GM12864 (cell line): ENCODE measurements at regions not wholly inside any gene's neighbourhood (a gene's known extent, or its start where the extent isn't known, plus 50 kb on each side); places are given as distances from the start of the nearest gene placed in this dataset.

ENCODE experiments used
- DNase-seq: peaks from one replicate; pipeline ENCODE4 v3.0.0-alpha.2; 2011; ENCODE audit warnings: low read depth
- H3K4me3 ChIP-seq: 2 replicates; pipeline ENCODE4 v1.5.1; 2011; ENCODE audit warnings: mild to moderate bottlenecking, low read depth, low read length, control low read depth
- CTCF ChIP-seq: IDR thresholded peaks from 2 replicates; pipeline ENCODE4 v1.5.1; 2011; ENCODE audit warnings: low read depth, mild to moderate bottlenecking, moderate library complexity, low read length, control low read depth, inconsistent platforms; ENCODE audit errors: missing control alignments

GRCh38 chr1:109814993-109815786 is 51.5 kb upstream of the EPS8L3 start:
- H3K4me3 ChIP-seq = no peak overlapping the region
- no peak for DNase-seq
- no peak for TF ChIP-seq CTCF

GRCh38 chr1:109814223-109814622 is 50.5 kb upstream of the EPS8L3 start:
- no peak for DNase-seq

More at GRCh38 chr1:109814223-109814622, 50.5 kb upstream of the EPS8L3 start:
- no peak for TF ChIP-seq CTCF
- no peak overlapping the region for H3K4me3 ChIP-seq
